ENCODE measurements at regions not wholly inside any gene's neighbourhood (a gene's known extent, or its start where the extent isn't known, plus 50 kb on each side); places are given as distances from the start of the nearest gene placed in this dataset.
A peak's percentile ranks its signal among the peaks of the same experiment; 100 is the strongest.

DNA sequence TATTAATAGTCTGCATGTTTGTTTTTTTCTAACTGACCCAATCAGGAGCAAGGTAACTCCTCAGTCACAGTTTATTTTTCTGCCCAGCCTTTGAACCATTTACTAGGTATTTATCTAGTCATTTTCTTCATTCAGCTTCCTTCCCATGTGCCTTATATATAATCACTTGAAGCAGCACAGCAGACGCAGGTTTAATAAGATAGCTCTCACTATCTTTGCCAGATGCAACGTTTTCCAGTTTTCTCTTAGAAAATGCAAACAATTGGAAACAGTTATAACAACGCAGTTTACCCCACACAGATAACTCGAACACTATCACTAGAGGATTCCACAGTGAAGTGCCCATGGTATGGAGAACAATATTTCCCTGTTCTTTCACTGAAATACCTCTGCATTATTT lies 56.4 kb upstream of the NFKB1 start:
- no peak for DNase-seq
- ChIA-PET POLR2A (no interaction called here), CTCF (interaction anchor here (0.7 kb wide), 1 partner anchor 347 kb away, joined by 3 read pairs; no protein-coding TSS in a partner anchor)
- Mint-ChIP-seq H3K27ac (no peak overlapping the region), H3K36me3 (no peaks in the 10 kb centered on the region), H3K4me1 (ENCODE audit: low read depth) (peaks cover 10% of the 10 kb centered on the region), H3K27me3 (no peaks in the 10 kb centered on the region), H3K9me3 (no peaks in the 10 kb centered on the region), H3K4me3 (no peak overlapping the region)
- intact Hi-C loops (cut with micrococcal nuclease): loop anchor here (5.0 kb wide), 2 partner anchors 98 to 648 kb away; no protein-coding TSS in a partner anchor

DNA sequence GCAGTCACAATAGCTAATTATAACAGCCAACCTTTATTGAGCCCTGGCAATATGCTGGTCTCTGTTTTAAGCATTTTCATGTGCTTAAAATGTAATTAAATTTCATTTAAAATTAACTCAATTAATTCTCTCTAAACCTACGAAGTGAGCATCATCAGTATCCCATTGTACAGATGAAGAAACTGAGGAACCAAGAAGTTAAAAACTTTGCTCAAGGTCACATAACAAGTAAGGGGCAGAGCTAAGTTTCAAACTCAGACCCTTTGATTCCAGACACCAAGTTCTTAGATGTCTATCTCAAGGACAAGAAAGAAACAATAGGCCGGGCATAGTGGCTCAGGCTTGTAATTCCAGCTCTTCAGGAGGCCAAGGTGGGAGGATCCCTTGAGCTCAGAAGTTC lies 55.9 kb upstream of the NFKB1 start:
- no peak for DNase-seq
- ChIA-PET POLR2A (no interaction called here), CTCF (interaction anchor here (0.9 kb wide), 1 partner anchor 99 kb away, joined by 3 read pairs; no protein-coding TSS in a partner anchor)
- no peaks in the 10 kb centered on the region for H3K27me3 Mint-ChIP-seq
- no peak overlapping the region for H3K27ac Mint-ChIP-seq
- peaks cover 14% of the 10 kb centered on the region for H3K4me1 Mint-ChIP-seq (ENCODE audit: low read depth)
- H3K36me3 Mint-ChIP-seq: no peaks in the 10 kb centered on the region
- H3K9me3 Mint-ChIP-seq: no peaks in the 10 kb centered on the region
- intact Hi-C loops (cut with micrococcal nuclease): loop anchor here (5.0 kb wide), 2 partner anchors 97 to 647 kb away; no protein-coding TSS in a partner anchor
- no peak overlapping the region for H3K4me3 Mint-ChIP-seq

DNA sequence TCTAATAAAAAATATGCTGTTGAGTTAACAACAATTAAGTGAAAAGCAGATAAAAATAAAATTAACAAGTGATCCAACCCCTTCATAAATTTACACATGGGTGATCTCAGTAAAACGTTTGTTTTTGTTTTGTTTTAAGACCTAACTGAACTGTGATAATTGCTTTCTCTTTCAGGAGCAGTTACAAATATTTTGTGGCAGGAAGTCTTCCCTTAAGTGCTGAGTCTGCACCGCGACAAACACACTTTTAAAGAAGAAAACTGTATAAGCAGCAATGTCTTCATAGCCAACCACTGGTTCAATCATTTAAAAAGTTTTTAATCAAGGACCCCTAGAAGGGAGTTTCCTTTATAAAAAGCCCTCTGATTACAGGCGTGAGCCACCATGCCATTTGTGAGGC lies 53.7 kb upstream of the NFKB1 start:
- H3K27ac Mint-ChIP-seq: no peak overlapping the region
- POLR2A ChIA-PET: interaction anchor here (0.5 kb wide), 1 partner anchor 165 kb away, joined by 3 read pairs; no protein-coding TSS in a partner anchor
- CTCF ChIA-PET: interaction anchor here (1.1 to 2.8 kb wide), 7 partner anchors 17 to 561 kb away, joined by 3 to 15 read pairs (median 5); no protein-coding TSS in a partner anchor
- no peaks in the 10 kb centered on the region for H3K36me3 Mint-ChIP-seq
- no peak for DNase-seq
- no peaks in the 10 kb centered on the region for H3K9me3 Mint-ChIP-seq
- no peaks in the 10 kb centered on the region for H3K27me3 Mint-ChIP-seq
- intact Hi-C loops (cut with micrococcal nuclease): loop anchor here (5.0 kb wide), 2 partner anchors 95 to 645 kb away; no protein-coding TSS in a partner anchor
- H3K4me1 Mint-ChIP-seq (ENCODE audit: low read depth): peaks cover 27% of the 10 kb centered on the region
- H3K4me3 Mint-ChIP-seq: no peak overlapping the region

DNA sequence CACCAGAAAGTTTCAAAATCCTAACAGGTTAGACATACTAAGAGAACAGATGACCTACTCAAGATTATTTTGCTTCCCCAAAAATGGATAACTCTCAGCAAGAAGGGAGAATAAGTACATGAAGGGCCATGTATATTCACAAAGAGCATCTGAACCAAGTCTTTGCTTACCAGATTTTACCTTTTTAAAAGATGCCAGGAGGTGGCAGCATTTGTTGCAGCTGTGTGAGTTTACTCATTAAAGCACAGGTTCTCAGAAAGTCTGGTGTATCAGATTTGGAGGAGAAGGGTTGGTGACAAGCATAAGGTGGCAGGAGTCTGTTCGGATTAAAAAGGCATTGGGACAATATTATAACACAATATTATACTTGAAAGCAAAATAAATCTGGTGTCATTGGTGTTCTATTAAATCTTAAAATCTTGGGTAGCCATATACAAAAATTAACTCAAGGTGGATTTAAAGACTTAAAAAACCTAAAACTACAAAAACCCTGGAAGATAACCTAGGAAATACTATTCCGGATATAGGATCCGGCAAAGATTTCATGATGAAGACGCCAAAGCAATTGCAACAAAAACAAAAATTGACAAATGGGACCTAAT lies 51.3 kb upstream of the NFKB1 start:
- POLR2A ChIA-PET: no interaction called here

DNA sequence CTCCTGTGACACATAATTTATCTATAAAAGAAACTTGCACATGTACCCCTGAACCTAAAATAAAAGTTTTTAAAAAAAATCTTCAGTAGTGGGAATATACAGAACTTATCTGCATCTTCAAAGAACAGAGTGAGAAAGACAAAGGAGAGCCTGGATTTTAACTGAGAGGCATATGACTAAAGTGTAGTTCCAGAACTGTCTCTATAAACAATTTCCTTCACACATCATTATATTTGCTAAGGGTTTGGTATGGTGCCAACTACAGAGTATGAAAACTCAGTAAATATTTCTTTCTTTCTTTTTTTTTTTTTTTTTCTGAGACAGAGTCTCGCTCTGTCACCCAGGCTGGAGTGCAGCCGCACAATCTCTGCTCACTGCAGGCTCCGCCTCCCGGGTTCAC lies 49.9 kb upstream of the NFKB1 start:
- Mint-ChIP-seq H3K27ac (no peak overlapping the region), H3K4me1 (ENCODE audit: low read depth) (peaks cover 44% of the 10 kb centered on the region), H3K4me3 (no peak overlapping the region), H3K36me3 (no peaks in the 10 kb centered on the region), H3K27me3 (no peaks in the 10 kb centered on the region), H3K9me3 (no peaks in the 10 kb centered on the region)
- POLR2A ChIA-PET: no interaction called here
- DNase-seq: no peak
- intact Hi-C loops (cut with micrococcal nuclease): loop anchor here (5.0 kb wide), 1 partner anchor 366 kb away; no protein-coding TSS in a partner anchor
- CTCF ChIA-PET: interaction anchor here (1.0 kb wide), 1 partner anchor 557 kb away, joined by 4 read pairs; no protein-coding TSS in a partner anchor

More for the DNA sequence above, 51.3 kb upstream of the NFKB1 start:
- H3K27me3 Mint-ChIP-seq: no peaks in the 10 kb centered on the region
- H3K9me3 Mint-ChIP-seq: no peaks in the 10 kb centered on the region
- H3K4me1 Mint-ChIP-seq (ENCODE audit: low read depth): peaks cover 43% of the 10 kb centered on the region
- no peaks in the 10 kb centered on the region for H3K36me3 Mint-ChIP-seq
- peak; percentile 61 for DNase-seq
- intact Hi-C loops (cut with micrococcal nuclease): loop anchor here (1.0 to 5.0 kb wide), 5 partner anchors 92 to 642 kb away; no protein-coding TSS in a partner anchor
- peak overlapping the region; percentile 4 for H3K27ac Mint-ChIP-seq
- CTCF ChIA-PET: interaction anchor here (0.8 to 2.8 kb wide), 5 partner anchors 51 to 559 kb away, joined by 3 to 15 read pairs (median 4); no protein-coding TSS in a partner anchor
- no peak overlapping the region for H3K4me3 Mint-ChIP-seq
